Fibroblast of lung (primary cell): ENCODE measurements at regions not wholly inside any gene's neighbourhood (a gene's known extent, or its start where the extent isn't known, plus 50 kb on each side); places are given as distances from the start of the nearest gene placed in this dataset.

Experiments used
- DNase-seq, 2 donors: peaks; one replicate each; pipeline versions ENCODE4 v3.0.0 to v3.0.0-alpha.2; 2010; ENCODE audit warnings: low read depth in 2 of 2
- H2AFZ ChIP-seq: 2 replicates; pipeline ENCODE4 v1.5.1; 2012; ENCODE audit warnings: low read length, control low read depth, inconsistent platforms
- H3K27ac ChIP-seq: 2 replicates; pipeline ENCODE4 v1.5.1; 2011; ENCODE audit warnings: low read length, control low read depth; ENCODE audit not compliant: insufficient read depth
- H3K27me3 ChIP-seq: 2 replicates; pipeline ENCODE4 v1.5.1; 2011; ENCODE audit warnings: mild to moderate bottlenecking, low read length; ENCODE audit not compliant: control insufficient read depth, insufficient read depth
- H3K36me3 ChIP-seq: 2 replicates; pipeline ENCODE4 v1.5.1; 2011; ENCODE audit warnings: low read length; ENCODE audit not compliant: control insufficient read depth, insufficient read depth
- H3K4me1 ChIP-seq: 2 replicates; pipeline ENCODE4 v1.5.1; 2011; ENCODE audit warnings: low read length; ENCODE audit not compliant: control insufficient read depth, insufficient read depth; ENCODE audit errors: extremely low read depth
- H3K4me2 ChIP-seq: 2 replicates; pipeline ENCODE4 v1.5.1; 2011; ENCODE audit warnings: low read length, control low read depth; ENCODE audit not compliant: insufficient read depth; ENCODE audit errors: extremely low read depth
- H3K4me3 ChIP-seq, 4 experiments: fragments of 200-600 bp in 1 of 4; sonication (generic) in 1 of 4; replicated peaks in 1 of 4; 2 replicates each; pipeline ENCODE4 v1.5.1; 2011 to 2016; ENCODE audit warnings: low read length in 4 of 4, low read depth in 3 of 4, mild to moderate bottlenecking in 3 of 4, control low read depth in 2 of 4, inconsistent platforms in 1 of 4, mixed read lengths in 1 of 4; ENCODE audit not compliant: insufficient read depth in 1 of 4; ENCODE audit errors: control extremely low read depth in 1 of 4
- H3K79me2 ChIP-seq: 2 replicates; pipeline ENCODE4 v1.5.1; 2012; ENCODE audit warnings: mild to moderate bottlenecking, low read length, inconsistent platforms; ENCODE audit not compliant: control insufficient read depth, insufficient read depth
- H3K9ac ChIP-seq: 2 replicates; pipeline ENCODE4 v1.5.1; 2011; ENCODE audit warnings: mild to moderate bottlenecking, low read length, control low read depth; ENCODE audit not compliant: insufficient read depth
- H3K9me3 ChIP-seq: 2 replicates; pipeline ENCODE4 v1.5.1; 2012; ENCODE audit warnings: low read depth, low read length; ENCODE audit not compliant: control insufficient read depth, insufficient read depth
- H4K20me1 ChIP-seq: 2 replicates; pipeline ENCODE4 v1.5.1; 2011; ENCODE audit warnings: low read length; ENCODE audit not compliant: control insufficient read depth, insufficient read depth; ENCODE audit errors: extremely low read depth
- CTCF ChIP-seq, 2 donors: IDR thresholded peaks in 1 of 2; conservative IDR thresholded peaks in 1 of 2; 1 replicate in 1 of 2; 2 replicates in 1 of 2; pipeline ENCODE4 v1.5.1; 2011 to 2012; ENCODE audit warnings: low read length in 2 of 2, control low read depth in 1 of 2, inconsistent platforms in 1 of 2, low read depth in 1 of 2, mild to moderate bottlenecking in 1 of 2
- EZH2 ChIP-seq: IDR thresholded peaks from 2 replicates; pipeline ENCODE4 v1.5.1; 2012; ENCODE audit warnings: low read length, control low read depth, mild to moderate bottlenecking; ENCODE audit errors: missing control alignments

- peak in 1 of 2 donors; percentile 50 for DNase-seq
Observed at GRCh38 chr7:42858570-42858969, 53.3 kb downstream of the C7orf25 start.

GRCh38 chr7:42856605-42856987, 55.3 kb downstream of the C7orf25 start:
- Histone ChIP-seq H3K4me1 (no peaks in the 10 kb centered on the region), H3K9ac (no peak overlapping the region), H3K27me3 (peaks cover 2% of the 10 kb centered on the region), H3K4me2 (peak overlapping the region; percentile 85), H3K4me3 (peak overlapping the region; percentile 52 to 62 (median 54)), H3K27ac (no peak overlapping the region), H3K36me3 (no peaks in the 10 kb centered on the region), H3K9me3 (no peaks in the 10 kb centered on the region), H4K20me1 (no peaks in the 10 kb centered on the region), H2AFZ (peak overlapping the region; percentile 80), H3K79me2 (no peaks in the 10 kb centered on the region)
- DNase-seq = no peak
- no peak for TF ChIP-seq CTCF (conservative IDR thresholded peaks at IDR 0.05 in 1 of 2, IDR thresholded peaks at IDR 0.05 in 1 of 2; ENCODE audit: low read depth in 1 of 2, low read length in 2 of 2)
- TF ChIP-seq EZH2 = no peak

More at GRCh38 chr7:42858570-42858969, 53.3 kb downstream of the C7orf25 start:
- Histone ChIP-seq H3K36me3 (no peaks in the 10 kb centered on the region), H3K4me1 (no peaks in the 10 kb centered on the region), H4K20me1 (no peaks in the 10 kb centered on the region), H3K9me3 (no peaks in the 10 kb centered on the region), H3K27me3 (no peaks in the 10 kb centered on the region), H3K4me3 (no peak overlapping the region), H3K4me2 (no peak overlapping the region), H3K9ac (no peak overlapping the region), H3K79me2 (no peaks in the 10 kb centered on the region), H2AFZ (no peak overlapping the region), H3K27ac (no peak overlapping the region)
- TF ChIP-seq CTCF (conservative IDR thresholded peaks at IDR 0.05 in 1 of 2, IDR thresholded peaks at IDR 0.05 in 1 of 2; ENCODE audit: low read depth in 1 of 2, low read length in 2 of 2) (no peak), EZH2 (no peak)

- no peaks in the 10 kb centered on the region for H3K79me2 ChIP-seq
- H2AFZ ChIP-seq = no peak overlapping the region
- no peak for DNase-seq
- H3K27ac ChIP-seq = no peak overlapping the region
- no peak overlapping the region for H3K9ac ChIP-seq
- H3K4me3 ChIP-seq = no peak overlapping the region
- no peaks in the 10 kb centered on the region for H3K36me3 ChIP-seq
- no peaks in the 10 kb centered on the region for H3K4me1 ChIP-seq
- H3K27me3 ChIP-seq = peaks cover 2% of the 10 kb centered on the region
- no peak for TF ChIP-seq EZH2
- no peak for TF ChIP-seq CTCF (conservative IDR thresholded peaks at IDR 0.05 in 1 of 2, IDR thresholded peaks at IDR 0.05 in 1 of 2; ENCODE audit: low read depth in 1 of 2, low read length in 2 of 2)
- no peaks in the 10 kb centered on the region for H4K20me1 ChIP-seq
- H3K9me3 ChIP-seq = no peaks in the 10 kb centered on the region
- H3K4me2 ChIP-seq = no peak overlapping the region
Observed at GRCh38 chr7:42854571-42855118, 57.2 kb downstream of the C7orf25 start.
